ENCODE measurements at regions not wholly inside any gene's neighbourhood (a gene's known extent, or its start where the extent isn't known, plus 50 kb on each side); places are given as distances from the start of the nearest gene placed in this dataset.

GRCh38 chr10:130740166-130740565 lies 571.4 kb downstream of the TCERG1L start:
- Histone ChIP-seq H3K4me1 (ENCODE audit: control insufficient read depth, insufficient read depth, low read length) (no peaks in the 10 kb centered on the region), H3K27me3 (ENCODE audit: control insufficient read depth, insufficient read depth, low read length) (no peaks in the 10 kb centered on the region), H3K9me3 (ENCODE audit: control insufficient read depth, low read depth, low read length) (no peaks in the 10 kb centered on the region), H3K36me3 (ENCODE audit: control insufficient read depth, insufficient read depth, low read length) (no peaks in the 10 kb centered on the region), H3K27ac (ENCODE audit: low read length) (no peak overlapping the region), H3K4me3 (ENCODE audit: low read length) (no peak overlapping the region)
- no CpG with 5 or more reads among the region's 11 CpGs for WGBS (ENCODE audit: insufficient coverage, low lambda C conversion rate)
- DNase-seq, result no peak

DNA sequence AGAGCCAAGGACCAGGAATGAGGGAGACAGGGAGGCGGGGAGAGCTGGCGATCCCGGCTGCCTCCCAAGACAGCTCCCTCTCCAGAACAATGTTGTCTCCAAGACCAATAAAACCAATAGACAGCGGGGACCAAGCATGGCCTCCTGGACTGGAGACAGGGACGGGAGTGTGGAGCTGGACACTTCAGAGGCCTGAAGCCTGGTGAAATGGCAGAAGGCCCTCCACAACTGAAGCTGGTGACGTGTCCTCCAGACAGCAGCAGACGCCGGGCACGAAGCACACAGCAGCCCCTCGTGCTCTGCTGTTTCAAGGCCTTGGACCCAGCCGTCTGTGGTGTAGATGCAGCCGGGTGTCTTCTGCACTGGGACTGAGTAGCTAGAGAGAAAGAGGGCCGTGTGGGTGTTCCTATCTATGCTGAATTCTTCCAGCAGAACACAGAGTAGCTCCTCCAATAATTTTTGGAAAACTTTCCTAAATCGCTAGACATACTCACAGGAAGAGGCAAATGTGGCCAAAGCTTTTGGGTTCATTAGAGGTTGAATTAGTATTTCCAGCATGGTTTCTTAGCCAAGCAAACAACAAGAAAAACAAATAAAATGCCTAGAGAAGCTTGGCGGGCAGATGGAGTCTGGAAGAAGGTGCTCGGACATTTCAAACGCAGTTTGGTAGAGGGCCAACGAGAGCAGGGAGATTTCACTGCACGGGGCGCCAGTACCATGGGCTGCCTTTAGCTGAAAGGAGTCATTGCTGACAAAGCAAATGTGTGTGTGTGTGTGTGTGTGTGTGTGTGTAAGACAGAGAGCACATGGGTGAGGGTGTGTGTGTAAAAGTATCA lies 570.4 kb downstream of the TCERG1L start:
- no peaks in the 10 kb centered on the region for H3K9me3 ChIP-seq (ENCODE audit: control insufficient read depth, low read depth, low read length)
- WGBS (ENCODE audit: insufficient coverage, low lambda C conversion rate), result no CpG with 5 or more reads among the region's 20 CpGs
- no peak overlapping the region for H3K27ac ChIP-seq (ENCODE audit: low read length)
- no peak overlapping the region for H3K4me3 ChIP-seq (ENCODE audit: low read length)
- no peaks in the 10 kb centered on the region for H3K27me3 ChIP-seq (ENCODE audit: control insufficient read depth, insufficient read depth, low read length)
- H3K4me1 ChIP-seq (ENCODE audit: control insufficient read depth, insufficient read depth, low read length), result no peaks in the 10 kb centered on the region
- no peaks in the 10 kb centered on the region for H3K36me3 ChIP-seq (ENCODE audit: control insufficient read depth, insufficient read depth, low read length)
- DNase-seq, result no peak

DNA sequence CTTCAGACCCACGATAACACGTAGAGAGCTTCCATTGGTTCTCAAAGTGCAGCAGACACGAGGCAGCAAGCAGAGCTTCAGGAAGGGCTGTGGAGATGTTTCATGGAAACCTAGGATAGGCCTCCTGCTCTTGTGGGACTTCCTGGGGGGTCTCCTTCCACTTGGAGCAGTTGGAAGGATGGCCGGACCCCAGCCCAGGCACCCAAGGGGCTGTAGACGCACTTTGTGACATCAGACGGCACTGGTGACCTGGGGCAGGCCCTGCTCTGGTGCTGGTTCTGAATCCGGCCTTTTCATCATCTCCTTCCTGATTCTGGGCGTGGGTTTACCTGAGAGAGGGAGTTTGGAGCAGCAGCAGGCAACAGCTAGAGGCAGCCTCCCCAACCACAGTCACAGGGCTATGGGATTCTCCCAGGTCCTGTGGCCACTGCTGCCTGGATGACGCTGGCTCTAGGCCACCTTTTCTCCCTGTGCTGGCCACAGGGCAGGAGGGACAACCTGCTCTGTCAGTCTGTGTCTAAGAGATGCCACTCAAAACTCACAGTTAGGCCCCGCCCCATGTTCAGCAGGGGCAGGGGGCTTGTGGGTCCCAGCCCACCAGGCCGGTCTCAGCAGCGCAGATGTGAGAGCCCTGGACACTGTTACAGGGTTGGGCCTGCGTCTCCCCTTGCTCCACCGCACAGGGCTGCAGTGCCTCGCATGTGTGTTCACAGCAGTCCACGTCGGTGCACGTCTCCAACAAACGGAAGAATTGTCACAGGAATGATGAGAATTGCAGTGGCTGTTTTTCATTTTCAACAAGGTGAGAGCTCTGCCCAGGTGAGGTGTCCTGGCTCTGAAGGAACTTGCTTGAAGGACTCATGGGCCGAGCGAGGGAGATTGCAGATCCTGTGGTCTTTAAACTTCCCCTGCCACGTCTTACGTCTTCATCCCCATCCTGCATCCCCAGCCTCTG lies 569.3 kb downstream of the TCERG1L start:
- Histone ChIP-seq H3K27ac (ENCODE audit: low read length) (no peak overlapping the region), H3K4me1 (ENCODE audit: control insufficient read depth, insufficient read depth, low read length) (no peaks in the 10 kb centered on the region), H3K27me3 (ENCODE audit: control insufficient read depth, insufficient read depth, low read length) (no peaks in the 10 kb centered on the region), H3K9me3 (ENCODE audit: control insufficient read depth, low read depth, low read length) (no peaks in the 10 kb centered on the region), H3K4me3 (ENCODE audit: low read length) (no peak overlapping the region), H3K36me3 (ENCODE audit: control insufficient read depth, insufficient read depth, low read length) (no peaks in the 10 kb centered on the region)
- DNase-seq, result no peak
- no CpG with 5 or more reads among the region's 23 CpGs for WGBS (ENCODE audit: insufficient coverage, low lambda C conversion rate)

DNA sequence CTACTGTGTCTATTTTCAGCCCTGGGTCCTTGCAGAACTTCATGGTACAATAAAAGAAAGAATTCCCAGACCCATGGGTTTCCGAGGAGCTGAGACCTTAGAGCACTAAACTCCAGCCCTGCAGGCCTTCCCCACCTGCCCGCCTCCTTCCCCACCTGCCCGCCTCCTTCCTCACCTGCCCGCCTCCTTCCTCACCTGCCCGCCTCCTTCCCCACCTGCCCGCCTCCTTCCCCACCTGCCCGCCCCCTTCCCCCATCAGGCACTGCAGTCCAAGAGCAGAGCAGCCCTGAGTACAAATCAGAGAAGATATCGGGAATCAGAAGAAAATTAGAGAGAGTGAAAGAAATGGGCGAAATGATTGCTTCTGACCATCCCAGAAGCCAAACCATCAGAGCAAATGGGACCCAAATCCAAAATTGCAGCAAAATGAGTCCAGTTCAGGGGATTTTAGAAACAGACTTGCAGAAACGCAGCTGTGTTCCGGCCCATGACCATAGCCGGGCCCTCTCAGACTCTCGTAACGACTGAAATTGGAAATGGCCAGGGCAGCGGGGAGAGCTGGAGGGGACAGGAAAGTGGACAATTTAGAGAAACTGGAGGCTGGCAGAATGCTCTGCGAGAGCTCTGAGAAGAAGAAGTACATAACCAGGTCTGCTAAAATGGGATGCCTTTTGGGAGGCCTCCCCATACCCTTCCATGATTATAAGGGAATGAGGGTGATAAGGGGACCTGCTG lies 568.4 kb downstream of the TCERG1L start:
- H3K9me3 ChIP-seq (ENCODE audit: control insufficient read depth, low read depth, low read length), result no peaks in the 10 kb centered on the region
- no peaks in the 10 kb centered on the region for H3K36me3 ChIP-seq (ENCODE audit: control insufficient read depth, insufficient read depth, low read length)
- H3K4me1 ChIP-seq (ENCODE audit: control insufficient read depth, insufficient read depth, low read length), result no peaks in the 10 kb centered on the region
- no peak overlapping the region for H3K4me3 ChIP-seq (ENCODE audit: low read length)
- DNase-seq, result no peak
- WGBS (ENCODE audit: insufficient coverage, low lambda C conversion rate), result 100% methylated on average over 1 of the region's 16 CpGs
- no peaks in the 10 kb centered on the region for H3K27me3 ChIP-seq (ENCODE audit: control insufficient read depth, insufficient read depth, low read length)
- no peak overlapping the region for H3K27ac ChIP-seq (ENCODE audit: low read length)

GRCh38 chr10:130743751-130744271 lies 567.7 kb downstream of the TCERG1L start:
- Histone ChIP-seq H3K36me3 (ENCODE audit: control insufficient read depth, insufficient read depth, low read length) (no peaks in the 10 kb centered on the region), H3K27me3 (ENCODE audit: control insufficient read depth, insufficient read depth, low read length) (no peaks in the 10 kb centered on the region), H3K9me3 (ENCODE audit: control insufficient read depth, low read depth, low read length) (no peaks in the 10 kb centered on the region), H3K4me3 (ENCODE audit: low read length) (no peak overlapping the region), H3K27ac (ENCODE audit: low read length) (no peak overlapping the region), H3K4me1 (ENCODE audit: control insufficient read depth, insufficient read depth, low read length) (no peaks in the 10 kb centered on the region)
- no peak for DNase-seq
- no CpG with 5 or more reads among the region's 10 CpGs for WGBS (ENCODE audit: insufficient coverage, low lambda C conversion rate)

DNA sequence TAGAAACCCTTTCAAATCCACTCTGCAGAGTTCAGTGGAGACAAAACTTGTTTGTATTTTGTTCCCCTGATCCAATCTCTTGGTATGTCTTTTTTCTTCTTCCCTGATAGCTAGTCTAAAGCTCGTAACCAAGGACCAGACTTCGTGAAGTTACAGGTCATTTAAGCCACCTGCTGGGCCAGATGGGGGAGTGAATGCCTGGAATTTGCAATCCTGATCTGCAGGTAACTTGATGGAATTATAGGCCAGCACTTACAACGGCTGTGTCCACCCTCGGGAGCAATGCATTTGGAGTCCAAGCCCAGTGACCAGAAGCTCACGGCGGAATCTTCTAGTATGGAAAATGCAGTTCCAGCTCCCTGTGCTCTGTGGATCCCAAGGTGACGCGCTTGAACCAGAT lies 566.9 kb downstream of the TCERG1L start:
- WGBS (ENCODE audit: insufficient coverage, low lambda C conversion rate), result no CpG with 5 or more reads among the region's 8 CpGs
- Histone ChIP-seq H3K36me3 (ENCODE audit: control insufficient read depth, insufficient read depth, low read length) (no peaks in the 10 kb centered on the region), H3K27me3 (ENCODE audit: control insufficient read depth, insufficient read depth, low read length) (no peaks in the 10 kb centered on the region), H3K4me1 (ENCODE audit: control insufficient read depth, insufficient read depth, low read length) (no peaks in the 10 kb centered on the region), H3K4me3 (ENCODE audit: low read length) (no peak overlapping the region), H3K27ac (ENCODE audit: low read length) (no peak overlapping the region), H3K9me3 (ENCODE audit: control insufficient read depth, low read depth, low read length) (no peaks in the 10 kb centered on the region)
- DNase-seq, result no peak

DNA sequence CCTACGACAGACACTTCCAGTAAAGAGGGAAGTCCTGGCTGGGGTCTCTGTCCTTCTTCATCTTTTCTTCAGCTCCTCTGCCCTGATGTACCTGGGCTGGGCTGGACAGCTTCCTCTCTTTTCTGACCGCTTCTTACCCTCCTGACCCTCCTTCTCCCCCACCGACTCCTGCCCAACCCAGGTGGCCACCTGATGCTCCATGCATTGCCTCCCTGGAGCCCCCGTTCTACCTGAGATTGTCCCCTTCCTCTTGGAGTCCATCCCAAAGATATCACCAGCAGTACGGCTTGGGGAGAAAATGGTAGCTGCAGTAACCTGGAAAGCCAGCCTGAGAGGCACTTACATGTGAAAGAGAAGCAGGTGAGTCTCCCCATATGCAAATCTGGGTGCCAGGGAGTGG lies 566.3 kb downstream of the TCERG1L start:
- 40% methylated on average over 2 of the region's 5 CpGs for WGBS (ENCODE audit: insufficient coverage, low lambda C conversion rate)
- H3K9me3 ChIP-seq (ENCODE audit: control insufficient read depth, low read depth, low read length), result no peaks in the 10 kb centered on the region
- no peak for DNase-seq
- H3K36me3 ChIP-seq (ENCODE audit: control insufficient read depth, insufficient read depth, low read length), result no peaks in the 10 kb centered on the region
- no peaks in the 10 kb centered on the region for H3K27me3 ChIP-seq (ENCODE audit: control insufficient read depth, insufficient read depth, low read length)
- no peaks in the 10 kb centered on the region for H3K4me1 ChIP-seq (ENCODE audit: control insufficient read depth, insufficient read depth, low read length)
- H3K4me3 ChIP-seq (ENCODE audit: low read length), result no peak overlapping the region
- no peak overlapping the region for H3K27ac ChIP-seq (ENCODE audit: low read length)

DNA sequence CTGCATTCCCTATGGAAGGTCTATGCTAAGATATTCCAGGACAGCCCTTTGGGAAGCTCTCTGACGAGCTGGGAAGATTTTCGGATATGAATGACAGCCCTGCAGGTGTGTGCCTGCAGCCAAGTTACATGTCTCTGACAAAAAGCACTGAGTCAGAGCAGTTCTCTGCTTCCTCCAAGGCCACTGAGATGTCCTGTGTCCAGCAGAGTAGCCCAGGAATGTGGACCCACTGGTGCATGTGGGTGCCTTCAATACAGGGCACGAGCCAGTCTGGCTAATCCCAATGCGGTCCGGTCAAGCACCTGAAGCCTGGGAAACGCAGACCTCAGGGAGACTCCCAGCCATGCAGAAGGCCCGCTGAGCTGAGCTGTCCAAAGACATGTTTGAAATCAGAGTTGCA lies 565.7 kb downstream of the TCERG1L start:
- Histone ChIP-seq H3K27me3 (ENCODE audit: control insufficient read depth, insufficient read depth, low read length) (no peaks in the 10 kb centered on the region), H3K36me3 (ENCODE audit: control insufficient read depth, insufficient read depth, low read length) (no peaks in the 10 kb centered on the region), H3K27ac (ENCODE audit: low read length) (no peak overlapping the region), H3K4me3 (ENCODE audit: low read length) (no peak overlapping the region), H3K4me1 (ENCODE audit: control insufficient read depth, insufficient read depth, low read length) (no peaks in the 10 kb centered on the region), H3K9me3 (ENCODE audit: control insufficient read depth, low read depth, low read length) (no peaks in the 10 kb centered on the region)
- WGBS (ENCODE audit: insufficient coverage, low lambda C conversion rate), result no CpG with 5 or more reads among the region's 7 CpGs
- DNase-seq, result no peak

GRCh38 chr10:130746311-130746710 lies 565.2 kb downstream of the TCERG1L start:
- DNase-seq, result no peak
- Histone ChIP-seq H3K27ac (ENCODE audit: low read length) (no peak overlapping the region), H3K4me1 (ENCODE audit: control insufficient read depth, insufficient read depth, low read length) (no peaks in the 10 kb centered on the region), H3K9me3 (ENCODE audit: control insufficient read depth, low read depth, low read length) (no peaks in the 10 kb centered on the region), H3K27me3 (ENCODE audit: control insufficient read depth, insufficient read depth, low read length) (no peaks in the 10 kb centered on the region), H3K36me3 (ENCODE audit: control insufficient read depth, insufficient read depth, low read length) (no peaks in the 10 kb centered on the region), H3K4me3 (ENCODE audit: low read length) (no peak overlapping the region)
- WGBS (ENCODE audit: insufficient coverage, low lambda C conversion rate), result no CpG with 5 or more reads among the region's 5 CpGs

- H3K4me1 ChIP-seq (ENCODE audit: control insufficient read depth, insufficient read depth, low read length), result no peaks in the 10 kb centered on the region
- no peak overlapping the region for H3K27ac ChIP-seq (ENCODE audit: low read length)
- H3K36me3 ChIP-seq (ENCODE audit: control insufficient read depth, insufficient read depth, low read length), result no peaks in the 10 kb centered on the region
- H3K27me3 ChIP-seq (ENCODE audit: control insufficient read depth, insufficient read depth, low read length), result no peaks in the 10 kb centered on the region
- H3K9me3 ChIP-seq (ENCODE audit: control insufficient read depth, low read depth, low read length), result no peaks in the 10 kb centered on the region
- WGBS (ENCODE audit: insufficient coverage, low lambda C conversion rate), result 73% methylated on average over 5 of the region's 11 CpGs
- no peak for DNase-seq
- no peak overlapping the region for H3K4me3 ChIP-seq (ENCODE audit: low read length)
Measured at GRCh38 chr10:130747356-130747755, 564.2 kb downstream of the TCERG1L start.
